Testis (tissue), 2 donors: ENCODE measurements at regions not wholly inside any gene's neighbourhood (a gene's known extent, or its start where the extent isn't known, plus 50 kb on each side); places are given as distances from the start of the nearest gene placed in this dataset.

Experiments
- POLR2A ChIP-seq: fragments of 450-650 bp; IDR thresholded peaks from one replicate; pipeline ENCODE4 v1.6.1; 2017; ENCODE audit warnings: antibody characterized with exemption, mild to moderate bottlenecking, moderate library complexity
- TF ChIP-seq, protein P1 (sequence below), 3 experiments: fragments of 450-650 bp in 2 of 3; fragments of 200-600 bp in 1 of 3; sonication (generic) in 1 of 3; IDR thresholded peaks; one replicate each; pipeline ENCODE4 v1.5.1; 2016 to 2019; ENCODE audit warnings: antibody characterized with exemption in 3 of 3, mild to moderate bottlenecking in 2 of 3, moderate library complexity in 1 of 3

DNA sequence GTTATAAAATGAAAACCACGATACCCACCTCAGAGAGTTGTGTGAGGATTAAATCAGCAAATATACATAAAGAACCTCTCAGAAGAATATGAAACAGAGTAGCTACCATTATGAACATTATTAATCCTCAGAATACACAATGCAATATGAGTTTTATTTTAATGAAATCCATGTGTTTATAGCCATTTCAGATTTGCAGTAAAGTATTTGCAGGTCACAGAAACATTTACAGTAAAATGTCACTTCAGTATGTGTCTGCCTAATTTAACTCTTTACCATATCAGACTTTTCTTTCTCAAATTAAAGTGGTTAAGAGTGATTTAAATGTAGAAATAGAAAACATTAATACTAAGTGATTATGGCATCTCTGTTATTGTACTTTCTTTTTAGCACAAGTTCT lies 365.2 kb upstream of the MPDZ start:
- TF ChIP-seq, protein P1, sequence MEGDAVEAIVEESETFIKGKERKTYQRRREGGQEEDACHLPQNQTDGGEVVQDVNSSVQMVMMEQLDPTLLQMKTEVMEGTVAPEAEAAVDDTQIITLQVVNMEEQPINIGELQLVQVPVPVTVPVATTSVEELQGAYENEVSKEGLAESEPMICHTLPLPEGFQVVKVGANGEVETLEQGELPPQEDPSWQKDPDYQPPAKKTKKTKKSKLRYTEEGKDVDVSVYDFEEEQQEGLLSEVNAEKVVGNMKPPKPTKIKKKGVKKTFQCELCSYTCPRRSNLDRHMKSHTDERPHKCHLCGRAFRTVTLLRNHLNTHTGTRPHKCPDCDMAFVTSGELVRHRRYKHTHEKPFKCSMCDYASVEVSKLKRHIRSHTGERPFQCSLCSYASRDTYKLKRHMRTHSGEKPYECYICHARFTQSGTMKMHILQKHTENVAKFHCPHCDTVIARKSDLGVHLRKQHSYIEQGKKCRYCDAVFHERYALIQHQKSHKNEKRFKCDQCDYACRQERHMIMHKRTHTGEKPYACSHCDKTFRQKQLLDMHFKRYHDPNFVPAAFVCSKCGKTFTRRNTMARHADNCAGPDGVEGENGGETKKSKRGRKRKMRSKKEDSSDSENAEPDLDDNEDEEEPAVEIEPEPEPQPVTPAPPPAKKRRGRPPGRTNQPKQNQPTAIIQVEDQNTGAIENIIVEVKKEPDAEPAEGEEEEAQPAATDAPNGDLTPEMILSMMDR (IDR thresholded peaks at IDR 0.05), result no peak
- no peak for TF ChIP-seq POLR2A
